Muscle of arm (tissue), 1 donor: ENCODE measurements at regions not wholly inside any gene's neighbourhood (a gene's known extent, or its start where the extent isn't known, plus 50 kb on each side); places are given as distances from the start of the nearest gene placed in this dataset.

Experiments used
- DNase-seq: peaks from one replicate; pipeline ENCODE4 v3.0.0-alpha.2; 2013

DNA sequence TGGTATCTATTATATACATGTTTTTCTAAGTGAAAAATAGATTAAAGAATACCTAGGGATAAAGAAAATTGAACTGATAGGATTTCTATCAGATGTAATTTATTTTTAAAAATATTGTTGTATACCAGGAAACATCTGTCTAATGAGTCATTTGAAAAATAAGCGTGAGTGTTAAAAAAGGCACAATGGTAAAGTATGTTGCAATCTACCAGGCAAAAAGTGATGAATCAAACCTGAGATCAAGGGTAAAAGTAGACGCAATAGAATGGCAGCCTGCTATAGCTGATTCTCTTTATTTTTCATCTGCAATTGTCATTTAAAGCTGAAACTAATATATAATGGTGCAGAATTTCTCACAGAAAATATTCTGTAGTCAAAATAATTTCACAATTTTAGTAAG lies 1119.6 kb downstream of the PCDH18 start:
- DNase-seq = no peak

DNA sequence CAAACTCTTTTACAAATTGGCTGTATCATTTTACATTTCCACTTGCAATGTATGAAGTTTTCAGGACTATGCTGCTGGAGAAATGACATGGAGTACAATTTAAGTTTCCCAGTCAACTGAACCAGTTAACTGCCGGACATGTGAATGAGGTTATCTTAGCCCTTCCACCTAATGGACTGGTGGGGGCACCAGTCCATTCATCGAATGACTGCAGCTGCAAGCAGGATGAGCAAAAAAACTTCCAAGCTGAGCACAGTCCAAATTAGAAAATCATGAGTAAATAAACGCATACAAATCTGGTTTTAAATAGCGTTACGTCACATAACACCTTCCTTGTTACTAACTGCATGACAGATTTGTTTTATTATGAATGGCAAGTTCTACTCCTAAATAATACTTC lies 1131.5 kb downstream of the PCDH18 start:
- DNase-seq = no peak

DNA sequence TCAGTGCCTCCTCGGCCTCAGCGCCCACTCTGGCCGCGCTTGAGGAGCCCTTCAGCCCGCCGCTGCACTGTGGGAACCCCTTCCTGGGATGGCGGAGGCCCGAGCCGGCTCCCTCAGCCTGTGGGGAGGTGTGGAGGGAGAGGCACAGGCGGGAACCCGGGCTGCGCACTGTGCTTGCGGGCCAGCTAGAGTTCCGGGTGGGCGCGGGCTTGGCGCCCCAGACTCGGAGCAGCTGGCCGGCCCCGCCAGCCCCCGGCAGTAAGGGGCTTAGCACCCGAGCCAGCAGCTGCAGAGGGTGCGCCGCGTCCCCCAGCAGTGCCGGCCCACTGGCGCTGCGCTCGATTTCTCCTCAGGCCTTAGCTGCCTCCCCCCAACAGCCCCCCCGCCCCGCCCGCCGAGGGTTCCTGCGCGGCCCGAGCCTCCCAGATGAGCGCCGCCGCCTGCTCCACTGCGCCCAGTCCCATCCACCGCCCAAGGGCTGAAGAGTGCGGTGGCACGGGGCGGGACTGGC lies 1137.0 kb downstream of the PCDH18 start:
- DNase-seq = no peak

DNA sequence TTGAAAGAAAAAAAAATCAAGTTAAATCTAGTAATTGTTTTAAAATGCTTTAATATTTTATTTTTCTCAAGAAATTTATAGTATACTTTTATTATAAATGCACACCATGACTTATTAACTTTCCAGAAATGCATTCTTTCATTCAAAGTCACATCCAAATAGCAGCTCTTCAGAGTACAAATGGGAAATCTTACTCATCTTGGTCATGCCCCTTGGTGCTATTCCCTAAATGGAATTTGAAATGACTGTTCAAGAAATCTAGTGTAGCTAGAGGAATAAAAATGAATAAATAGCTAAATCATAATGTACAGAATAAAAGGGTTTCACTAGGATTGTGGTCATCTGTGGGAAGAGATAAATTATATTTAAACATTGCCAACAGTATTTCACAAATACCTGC lies 1139.7 kb downstream of the PCDH18 start:
- DNase-seq = peak; percentile 4

- no peak for DNase-seq
Observed at GRCh38 chr4:136390824-136391223, 1141.5 kb downstream of the PCDH18 start.

DNA sequence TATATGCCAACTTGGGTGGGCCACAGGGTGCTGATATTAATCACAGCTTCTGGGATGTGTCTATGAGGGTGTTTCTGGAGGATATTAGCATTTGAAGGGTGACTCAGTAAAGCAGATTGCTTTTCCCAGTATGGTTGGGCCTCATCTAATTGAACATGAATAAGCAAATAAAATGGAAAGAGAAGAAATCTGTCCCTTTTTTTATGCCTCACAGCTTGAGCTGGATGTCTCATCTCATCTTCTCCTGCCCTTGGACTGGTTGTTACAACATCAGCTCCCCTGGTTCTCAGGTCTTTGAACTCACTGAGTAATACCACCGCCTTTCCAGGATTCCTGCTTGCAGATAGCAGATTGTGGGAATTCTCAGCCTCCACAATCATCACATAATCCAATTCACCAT lies 1149.2 kb downstream of the PCDH18 start:
- DNase-seq = no peak

GRCh38 chr4:136371231-136371630 lies 1161.1 kb downstream of the PCDH18 start:
- DNase-seq = no peak

GRCh38 chr4:136369073-136369472 lies 1163.2 kb downstream of the PCDH18 start:
- DNase-seq = no peak

GRCh38 chr4:136357556-136357955 lies 1174.7 kb downstream of the PCDH18 start:
- no peak for DNase-seq

GRCh38 chr4:136355970-136356369 lies 1176.3 kb downstream of the PCDH18 start:
- DNase-seq = no peak

GRCh38 chr4:136343340-136343739 lies 1189.0 kb downstream of the PCDH18 start:
- no peak for DNase-seq

- no peak for DNase-seq
Observed at GRCh38 chr4:136342666-136343065, 1189.6 kb downstream of the PCDH18 start.

- DNase-seq = no peak
Observed at GRCh38 chr4:136337216-136337615, 1195.1 kb downstream of the PCDH18 start.

- DNase-seq = no peak
Observed at GRCh38 chr4:136336479-136336878, 1195.8 kb downstream of the PCDH18 start.

DNA sequence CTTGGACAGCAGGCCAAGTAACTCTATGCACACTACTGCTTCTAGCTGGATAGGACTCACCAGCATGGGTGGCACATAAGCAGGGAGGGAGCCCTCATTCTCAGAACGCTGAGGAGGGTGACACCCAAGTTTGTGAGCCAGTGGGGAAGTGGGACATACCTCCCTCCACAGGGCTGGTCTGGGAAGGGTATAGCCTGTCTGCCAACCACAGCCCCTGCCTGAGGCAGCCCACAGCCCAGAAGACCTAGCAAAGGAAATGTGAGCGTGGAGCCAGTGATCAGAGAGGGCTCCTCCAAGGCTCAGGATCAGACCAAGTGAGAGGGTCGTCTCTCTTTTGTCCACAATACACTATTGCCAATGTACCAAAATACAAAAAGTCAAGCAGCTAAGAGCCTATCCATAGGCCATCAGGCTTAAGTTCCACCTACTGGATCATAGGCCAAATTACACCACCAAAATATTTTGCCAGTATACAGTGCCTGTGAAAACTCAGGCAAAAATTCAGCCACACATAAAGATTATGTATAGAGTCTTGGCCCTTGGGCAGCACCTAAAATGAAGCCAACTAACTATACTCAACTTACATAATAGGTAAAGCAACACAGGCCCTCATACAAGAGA lies 1203.1 kb downstream of the PCDH18 start:
- DNase-seq = no peak

DNA sequence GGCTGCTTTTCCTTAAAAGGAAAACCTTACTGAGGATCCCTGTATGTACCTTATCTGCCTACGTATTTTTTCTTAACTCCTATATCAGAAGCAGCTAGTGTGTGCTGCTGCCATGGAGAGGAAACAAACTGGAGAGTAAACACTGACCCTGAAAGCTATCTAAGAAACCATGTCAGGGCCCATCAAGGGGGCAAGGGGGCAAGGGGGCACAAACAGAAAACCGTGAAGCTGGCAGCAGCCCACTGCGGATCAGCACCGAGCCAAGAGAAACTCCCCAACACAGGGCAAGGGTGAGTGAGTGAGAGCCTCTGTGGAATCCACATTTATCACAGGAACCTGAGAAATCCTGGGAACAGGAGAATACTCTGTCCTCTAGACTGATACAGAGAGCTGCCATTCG lies 1204.2 kb downstream of the PCDH18 start:
- DNase-seq = no peak

GRCh38 chr4:136320465-136320813 lies 1211.9 kb downstream of the PCDH18 start:
- no peak for DNase-seq

DNA sequence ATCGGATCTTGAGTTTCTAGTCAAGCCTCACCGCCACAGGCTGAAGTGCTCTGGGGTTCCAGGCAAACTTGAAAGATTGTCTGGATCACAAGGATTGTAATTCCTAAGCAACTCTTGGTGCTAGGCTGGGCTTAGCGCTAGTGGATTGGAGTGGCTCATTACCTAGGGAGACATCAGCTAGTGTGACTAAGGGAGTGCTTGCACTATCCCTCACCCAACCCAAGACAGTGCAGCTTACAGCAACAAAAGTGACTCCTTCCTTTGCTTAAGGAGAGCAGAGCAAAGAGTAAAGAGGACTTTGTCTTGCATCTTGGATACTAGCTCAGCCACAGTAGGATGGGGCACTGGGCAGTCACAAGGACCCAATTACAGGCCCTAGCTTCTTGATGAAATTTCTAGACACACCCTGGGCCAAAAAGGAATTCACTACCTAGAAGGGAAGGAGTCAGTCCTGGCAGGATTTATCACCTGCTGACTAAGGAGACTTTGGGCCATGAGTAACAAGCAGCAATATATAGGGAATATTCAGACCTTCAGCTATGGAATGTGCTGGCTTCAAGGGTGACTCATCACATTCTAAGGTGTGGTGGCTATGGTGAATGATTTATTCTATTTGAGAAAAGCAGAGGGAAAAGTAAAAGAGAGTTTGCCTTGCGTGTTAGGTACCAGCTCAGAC lies 1212.4 kb downstream of the PCDH18 start:
- no peak for DNase-seq

DNA sequence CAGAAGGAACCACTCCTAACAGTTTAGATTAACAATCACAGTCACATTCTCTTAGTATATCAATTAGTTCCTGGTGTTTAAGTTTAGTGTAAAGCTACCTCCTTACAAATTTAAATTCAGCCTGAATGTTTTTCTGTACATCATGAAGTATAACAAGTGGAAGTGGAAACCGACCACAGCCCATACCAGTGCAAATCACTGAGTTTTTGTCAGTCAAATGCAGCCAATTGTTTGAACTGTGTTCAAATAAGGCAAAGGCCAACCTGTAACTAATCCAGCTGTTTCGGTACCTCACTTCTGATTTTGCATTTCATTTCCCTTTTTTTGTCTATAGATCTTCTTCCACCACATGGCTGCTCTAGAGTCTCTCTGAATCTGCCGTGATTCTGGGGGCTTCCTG lies 1215.3 kb downstream of the PCDH18 start:
- DNase-seq = no peak

DNA sequence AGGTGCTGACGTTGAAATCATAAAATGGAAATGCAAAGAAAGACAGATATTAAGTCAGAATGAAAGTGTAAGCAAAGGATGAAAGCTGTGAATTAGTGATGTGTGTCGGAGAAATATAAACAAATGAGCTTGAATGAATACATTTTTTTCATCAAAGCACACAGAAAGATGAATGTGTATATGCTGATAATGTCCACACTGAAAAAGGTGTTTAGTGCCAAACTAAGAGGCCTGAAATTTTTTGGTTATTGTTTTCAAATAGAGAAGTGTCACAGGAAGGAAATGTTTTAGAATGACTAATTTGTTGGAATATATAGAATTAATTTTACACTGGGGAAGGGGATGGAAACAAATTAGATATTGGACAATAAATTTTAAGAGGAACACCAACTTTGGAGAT lies 1217.6 kb downstream of the PCDH18 start:
- DNase-seq = no peak

GRCh38 chr4:136311774-136312173 lies 1220.5 kb downstream of the PCDH18 start:
- DNase-seq = no peak

DNA sequence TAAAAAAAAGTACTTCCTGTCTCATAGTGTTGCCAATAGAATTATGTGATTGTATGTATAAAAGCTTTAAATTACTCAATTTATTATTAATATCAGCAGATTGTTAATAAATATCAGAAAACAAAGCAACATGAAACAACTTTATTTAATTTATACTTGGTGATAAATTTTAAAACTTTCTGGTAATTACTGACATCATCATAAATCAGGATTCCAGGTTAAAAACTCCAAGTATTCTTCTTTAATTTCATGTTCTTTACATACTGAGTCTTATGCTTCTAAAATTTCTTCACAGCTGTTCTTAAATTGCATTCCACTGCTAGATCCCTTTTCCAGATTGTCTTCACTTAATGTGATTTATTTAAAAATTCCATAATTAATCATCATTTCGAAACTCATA lies 1224.5 kb downstream of the PCDH18 start:
- DNase-seq = no peak

DNA sequence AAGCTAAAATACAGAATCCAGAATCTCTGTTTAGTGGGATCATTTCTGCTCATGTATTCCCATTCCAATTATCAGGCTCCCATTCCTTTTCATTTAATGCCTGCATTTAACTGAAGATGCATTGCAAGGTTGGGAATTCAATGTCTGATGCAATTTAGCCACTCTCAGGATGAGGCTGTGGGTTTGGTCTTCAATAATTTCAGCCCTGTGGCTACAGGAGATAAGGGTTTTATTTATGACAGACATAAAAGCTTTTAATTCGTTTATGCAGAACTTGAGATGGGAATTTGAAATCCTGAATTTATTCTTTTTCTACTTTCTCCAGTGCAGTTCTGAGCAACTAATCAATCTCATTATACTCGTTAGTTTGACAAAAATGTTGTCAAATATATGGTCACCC lies 1225.9 kb downstream of the PCDH18 start:
- no peak for DNase-seq

- no peak for DNase-seq
Observed at GRCh38 chr4:136302566-136302965, 1229.7 kb downstream of the PCDH18 start.
